ENCODE measurements at regions not wholly inside any gene's neighbourhood (a gene's known extent, or its start where the extent isn't known, plus 50 kb on each side); places are given as distances from the start of the nearest gene placed in this dataset.

DNA sequence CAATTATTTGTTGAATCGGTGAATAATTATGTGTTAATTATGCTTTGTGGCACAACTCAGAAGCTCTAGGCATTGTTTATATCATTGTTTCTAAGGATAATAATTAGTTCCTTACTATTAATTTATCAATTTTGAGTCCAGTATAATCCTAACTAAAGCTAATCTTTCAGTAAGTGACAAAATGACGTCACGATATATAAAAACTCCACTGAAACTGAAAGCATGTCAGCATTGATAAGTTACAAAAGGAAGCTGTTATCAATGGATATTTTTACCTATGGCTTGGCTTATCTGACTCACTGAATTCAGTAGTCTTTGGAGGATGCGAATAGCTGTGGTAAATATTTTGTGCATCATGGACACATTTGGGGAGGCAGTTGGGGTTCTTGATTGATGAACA lies 793.1 kb downstream of the NXPH1 start:
- TF ChIP-seq BHLHE40 (IDR thresholded peaks at IDR 0.05; ENCODE audit: low read depth, low read length) = no peak
- TF ChIP-seq, protein P1, sequence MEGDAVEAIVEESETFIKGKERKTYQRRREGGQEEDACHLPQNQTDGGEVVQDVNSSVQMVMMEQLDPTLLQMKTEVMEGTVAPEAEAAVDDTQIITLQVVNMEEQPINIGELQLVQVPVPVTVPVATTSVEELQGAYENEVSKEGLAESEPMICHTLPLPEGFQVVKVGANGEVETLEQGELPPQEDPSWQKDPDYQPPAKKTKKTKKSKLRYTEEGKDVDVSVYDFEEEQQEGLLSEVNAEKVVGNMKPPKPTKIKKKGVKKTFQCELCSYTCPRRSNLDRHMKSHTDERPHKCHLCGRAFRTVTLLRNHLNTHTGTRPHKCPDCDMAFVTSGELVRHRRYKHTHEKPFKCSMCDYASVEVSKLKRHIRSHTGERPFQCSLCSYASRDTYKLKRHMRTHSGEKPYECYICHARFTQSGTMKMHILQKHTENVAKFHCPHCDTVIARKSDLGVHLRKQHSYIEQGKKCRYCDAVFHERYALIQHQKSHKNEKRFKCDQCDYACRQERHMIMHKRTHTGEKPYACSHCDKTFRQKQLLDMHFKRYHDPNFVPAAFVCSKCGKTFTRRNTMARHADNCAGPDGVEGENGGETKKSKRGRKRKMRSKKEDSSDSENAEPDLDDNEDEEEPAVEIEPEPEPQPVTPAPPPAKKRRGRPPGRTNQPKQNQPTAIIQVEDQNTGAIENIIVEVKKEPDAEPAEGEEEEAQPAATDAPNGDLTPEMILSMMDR (conservative IDR thresholded peaks at IDR 0.05; ENCODE audit: low read depth, low read length) = no peak

Data from IMR-90 (cell line).